ENCODE measurements at regions not wholly inside any gene's neighbourhood (a gene's known extent, or its start where the extent isn't known, plus 50 kb on each side); places are given as distances from the start of the nearest gene placed in this dataset.
A peak's percentile ranks its signal among the peaks of the same experiment; 100 is the strongest.

DNA sequence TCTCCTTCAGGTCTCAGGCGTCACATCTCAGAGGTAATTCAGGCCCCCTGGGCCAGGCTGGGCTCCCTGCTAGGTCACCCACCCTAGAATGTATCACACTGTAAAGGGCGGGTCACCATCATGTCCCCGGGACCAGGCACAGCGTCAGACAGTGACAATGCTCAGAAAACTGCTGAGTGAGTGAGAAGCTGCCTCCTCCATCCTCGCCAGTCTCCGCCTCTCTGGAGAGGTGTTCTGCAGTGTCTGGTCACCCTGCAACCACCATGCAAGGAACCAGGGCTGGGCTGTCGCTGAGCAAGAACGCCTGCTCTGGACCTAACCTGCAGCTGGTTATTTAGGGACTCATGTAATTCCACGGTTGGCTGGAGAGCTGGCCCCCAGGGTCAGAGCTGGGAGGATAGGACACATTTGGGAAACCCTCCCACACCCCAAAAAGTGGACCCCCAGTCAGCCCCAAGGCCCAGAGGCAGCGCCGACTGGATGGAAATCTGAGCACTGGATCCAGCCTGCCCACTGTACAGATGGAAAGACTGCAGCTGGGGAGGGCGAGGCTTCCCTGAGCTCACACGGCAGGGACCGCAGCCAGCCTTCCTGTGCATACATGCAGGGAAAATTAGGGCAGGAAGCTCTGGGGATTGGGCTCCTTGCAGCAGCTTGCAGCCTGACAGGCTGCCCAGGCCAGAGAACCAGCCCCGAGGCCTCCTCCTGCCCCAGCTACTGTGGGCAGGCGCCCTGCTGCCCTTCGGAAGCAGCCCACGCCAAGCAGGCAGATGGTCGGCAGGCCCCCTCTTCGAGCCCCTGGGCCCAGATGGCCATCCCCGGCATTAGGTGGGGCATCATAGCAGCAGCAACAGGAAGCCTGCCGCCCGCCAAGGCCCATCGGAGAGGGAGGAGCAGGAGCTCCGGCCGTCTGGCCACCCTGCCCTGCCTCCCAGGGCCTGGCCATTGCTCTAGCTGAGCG is 105.4 kb upstream of the ZMIZ1 start:
- no peaks in the 10 kb centered on the region for H3K79me2 ChIP-seq (ENCODE audit: insufficient read depth)
- DNase-seq = peak; percentile 95
- H3K9me3 ChIP-seq = no peaks in the 10 kb centered on the region
- ChIA-PET CTCF (interaction anchor here (0.7 to 5.5 kb wide), 9 partner anchors 10 to 232 kb away, joined by 3 to 31 read pairs (median 3); partner anchors contain the start of gene ZMIZ1), POLR2A (interaction anchor here (0.6 to 3.4 kb wide), 13 partner anchors 9 to 929 kb away, joined by 3 to 19 read pairs (median 3); no protein-coding TSS in a partner anchor)
- H3K27me3 ChIP-seq (ENCODE audit: insufficient read depth) = no peaks in the 10 kb centered on the region
- H4K20me1 ChIP-seq (ENCODE audit: insufficient read depth) = no peaks in the 10 kb centered on the region
- H3K27ac ChIP-seq (ENCODE audit: low read depth in 2 of 2, low read length in 1 of 2) = peak overlapping the region in 1 of 2 experiments; percentile 99; a peak in 2 of 4 replicates
- no peaks in the 10 kb centered on the region for H3K36me3 ChIP-seq (replicated peaks in 1 of 2; ENCODE audit: control insufficient read depth in 1 of 2, insufficient read depth in 2 of 2, low read length in 1 of 2)
- no peak overlapping the region for H3K4me3 ChIP-seq (ENCODE audit: low read depth in 2 of 2, low read length in 1 of 2)
- 95% methylated on average over 17 of the region's 27 CpGs for WGBS (ENCODE audit: low lambda C conversion rate)
- no peaks in the 10 kb centered on the region for H3K9me2 ChIP-seq
- no peak overlapping the region for H3K4me2 ChIP-seq
- H3K4me1 ChIP-seq (ENCODE audit: control insufficient read depth in 1 of 2, insufficient read depth in 2 of 2, low read depth in 1 of 2, low read length in 1 of 2) = peaks cover 33 to 88% of the 10 kb centered on the region in 2 experiments
- H3K9ac ChIP-seq = no peak overlapping the region
- H2AFZ ChIP-seq (ENCODE audit: low read depth) = no peak overlapping the region
- H3F3A ChIP-seq (replicated peaks; ENCODE audit: insufficient read depth) = peaks cover 3% of the 10 kb centered on the region
- TF ChIP-seq, protein P1, sequence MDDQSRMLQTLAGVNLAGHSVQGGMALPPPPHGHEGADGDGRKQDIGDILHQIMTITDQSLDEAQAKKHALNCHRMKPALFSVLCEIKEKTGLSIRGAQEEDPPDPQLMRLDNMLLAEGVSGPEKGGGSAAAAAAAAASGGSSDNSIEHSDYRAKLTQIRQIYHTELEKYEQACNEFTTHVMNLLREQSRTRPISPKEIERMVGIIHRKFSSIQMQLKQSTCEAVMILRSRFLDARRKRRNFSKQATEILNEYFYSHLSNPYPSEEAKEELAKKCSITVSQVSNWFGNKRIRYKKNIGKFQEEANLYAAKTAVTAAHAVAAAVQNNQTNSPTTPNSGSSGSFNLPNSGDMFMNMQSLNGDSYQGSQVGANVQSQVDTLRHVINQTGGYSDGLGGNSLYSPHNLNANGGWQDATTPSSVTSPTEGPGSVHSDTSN (IDR thresholded peaks at IDR 0.05) = no peak
- TF ChIP-seq, protein P2, sequence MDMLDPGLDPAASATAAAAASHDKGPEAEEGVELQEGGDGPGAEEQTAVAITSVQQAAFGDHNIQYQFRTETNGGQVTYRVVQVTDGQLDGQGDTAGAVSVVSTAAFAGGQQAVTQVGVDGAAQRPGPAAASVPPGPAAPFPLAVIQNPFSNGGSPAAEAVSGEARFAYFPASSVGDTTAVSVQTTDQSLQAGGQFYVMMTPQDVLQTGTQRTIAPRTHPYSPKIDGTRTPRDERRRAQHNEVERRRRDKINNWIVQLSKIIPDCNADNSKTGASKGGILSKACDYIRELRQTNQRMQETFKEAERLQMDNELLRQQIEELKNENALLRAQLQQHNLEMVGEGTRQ (IDR thresholded peaks at IDR 0.05; ENCODE audit: borderline replicate concordance, low read depth, low read length) = no peak
- TF ChIP-seq, protein P3, sequence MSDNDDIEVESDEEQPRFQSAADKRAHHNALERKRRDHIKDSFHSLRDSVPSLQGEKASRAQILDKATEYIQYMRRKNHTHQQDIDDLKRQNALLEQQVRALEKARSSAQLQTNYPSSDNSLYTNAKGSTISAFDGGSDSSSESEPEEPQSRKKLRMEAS (IDR thresholded peaks at IDR 0.05; ENCODE audit: low read depth) = no peak
- TF ChIP-seq, protein P4, sequence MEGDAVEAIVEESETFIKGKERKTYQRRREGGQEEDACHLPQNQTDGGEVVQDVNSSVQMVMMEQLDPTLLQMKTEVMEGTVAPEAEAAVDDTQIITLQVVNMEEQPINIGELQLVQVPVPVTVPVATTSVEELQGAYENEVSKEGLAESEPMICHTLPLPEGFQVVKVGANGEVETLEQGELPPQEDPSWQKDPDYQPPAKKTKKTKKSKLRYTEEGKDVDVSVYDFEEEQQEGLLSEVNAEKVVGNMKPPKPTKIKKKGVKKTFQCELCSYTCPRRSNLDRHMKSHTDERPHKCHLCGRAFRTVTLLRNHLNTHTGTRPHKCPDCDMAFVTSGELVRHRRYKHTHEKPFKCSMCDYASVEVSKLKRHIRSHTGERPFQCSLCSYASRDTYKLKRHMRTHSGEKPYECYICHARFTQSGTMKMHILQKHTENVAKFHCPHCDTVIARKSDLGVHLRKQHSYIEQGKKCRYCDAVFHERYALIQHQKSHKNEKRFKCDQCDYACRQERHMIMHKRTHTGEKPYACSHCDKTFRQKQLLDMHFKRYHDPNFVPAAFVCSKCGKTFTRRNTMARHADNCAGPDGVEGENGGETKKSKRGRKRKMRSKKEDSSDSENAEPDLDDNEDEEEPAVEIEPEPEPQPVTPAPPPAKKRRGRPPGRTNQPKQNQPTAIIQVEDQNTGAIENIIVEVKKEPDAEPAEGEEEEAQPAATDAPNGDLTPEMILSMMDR (IDR thresholded peaks at IDR 0.05) = no peak
- peak; percentile 38 for TF ChIP-seq RAD21 (IDR thresholded peaks at IDR 0.05; ENCODE audit: low read length)
- TF ChIP-seq MXI1 (IDR thresholded peaks at IDR 0.05; ENCODE audit: low read depth, low read length) = peak; percentile 71; the same call in 1 of the 2 replicates
- TF ChIP-seq NRF1 (IDR thresholded peaks at IDR 0.05; ENCODE audit: low read depth, low read length) = no peak
- peak; percentile 19; the same call in 1 of the 2 replicates for TF ChIP-seq SMC3 (IDR thresholded peaks at IDR 0.05; ENCODE audit: low read depth, low read length)
- TF ChIP-seq MEF2A (IDR thresholded peaks at IDR 0.05; ENCODE audit: borderline replicate concordance, low read depth) = no peak
- TF ChIP-seq RFX5 (IDR thresholded peaks at IDR 0.05; ENCODE audit: low read length) = no peak
- TF ChIP-seq RXRA (IDR thresholded peaks at IDR 0.05; ENCODE audit: borderline replicate concordance, low read depth) = no peak
- TF ChIP-seq TAF1 (IDR thresholded peaks at IDR 0.05; ENCODE audit: borderline replicate concordance, low read depth, low read length) = no peak
- TF ChIP-seq, protein P5, sequence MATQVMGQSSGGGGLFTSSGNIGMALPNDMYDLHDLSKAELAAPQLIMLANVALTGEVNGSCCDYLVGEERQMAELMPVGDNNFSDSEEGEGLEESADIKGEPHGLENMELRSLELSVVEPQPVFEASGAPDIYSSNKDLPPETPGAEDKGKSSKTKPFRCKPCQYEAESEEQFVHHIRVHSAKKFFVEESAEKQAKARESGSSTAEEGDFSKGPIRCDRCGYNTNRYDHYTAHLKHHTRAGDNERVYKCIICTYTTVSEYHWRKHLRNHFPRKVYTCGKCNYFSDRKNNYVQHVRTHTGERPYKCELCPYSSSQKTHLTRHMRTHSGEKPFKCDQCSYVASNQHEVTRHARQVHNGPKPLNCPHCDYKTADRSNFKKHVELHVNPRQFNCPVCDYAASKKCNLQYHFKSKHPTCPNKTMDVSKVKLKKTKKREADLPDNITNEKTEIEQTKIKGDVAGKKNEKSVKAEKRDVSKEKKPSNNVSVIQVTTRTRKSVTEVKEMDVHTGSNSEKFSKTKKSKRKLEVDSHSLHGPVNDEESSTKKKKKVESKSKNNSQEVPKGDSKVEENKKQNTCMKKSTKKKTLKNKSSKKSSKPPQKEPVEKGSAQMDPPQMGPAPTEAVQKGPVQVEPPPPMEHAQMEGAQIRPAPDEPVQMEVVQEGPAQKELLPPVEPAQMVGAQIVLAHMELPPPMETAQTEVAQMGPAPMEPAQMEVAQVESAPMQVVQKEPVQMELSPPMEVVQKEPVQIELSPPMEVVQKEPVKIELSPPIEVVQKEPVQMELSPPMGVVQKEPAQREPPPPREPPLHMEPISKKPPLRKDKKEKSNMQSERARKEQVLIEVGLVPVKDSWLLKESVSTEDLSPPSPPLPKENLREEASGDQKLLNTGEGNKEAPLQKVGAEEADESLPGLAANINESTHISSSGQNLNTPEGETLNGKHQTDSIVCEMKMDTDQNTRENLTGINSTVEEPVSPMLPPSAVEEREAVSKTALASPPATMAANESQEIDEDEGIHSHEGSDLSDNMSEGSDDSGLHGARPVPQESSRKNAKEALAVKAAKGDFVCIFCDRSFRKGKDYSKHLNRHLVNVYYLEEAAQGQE (IDR thresholded peaks at IDR 0.05; ENCODE audit: low read depth, low read length) = no peak
- no peak for TF ChIP-seq JUND (IDR thresholded peaks at IDR 0.05)
- TF ChIP-seq, protein P6, sequence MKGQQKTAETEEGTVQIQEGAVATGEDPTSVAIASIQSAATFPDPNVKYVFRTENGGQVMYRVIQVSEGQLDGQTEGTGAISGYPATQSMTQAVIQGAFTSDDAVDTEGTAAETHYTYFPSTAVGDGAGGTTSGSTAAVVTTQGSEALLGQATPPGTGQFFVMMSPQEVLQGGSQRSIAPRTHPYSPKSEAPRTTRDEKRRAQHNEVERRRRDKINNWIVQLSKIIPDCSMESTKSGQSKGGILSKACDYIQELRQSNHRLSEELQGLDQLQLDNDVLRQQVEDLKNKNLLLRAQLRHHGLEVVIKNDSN (IDR thresholded peaks at IDR 0.05; ENCODE audit: borderline replicate concordance, low read depth) = no peak
- TF ChIP-seq, protein P7, sequence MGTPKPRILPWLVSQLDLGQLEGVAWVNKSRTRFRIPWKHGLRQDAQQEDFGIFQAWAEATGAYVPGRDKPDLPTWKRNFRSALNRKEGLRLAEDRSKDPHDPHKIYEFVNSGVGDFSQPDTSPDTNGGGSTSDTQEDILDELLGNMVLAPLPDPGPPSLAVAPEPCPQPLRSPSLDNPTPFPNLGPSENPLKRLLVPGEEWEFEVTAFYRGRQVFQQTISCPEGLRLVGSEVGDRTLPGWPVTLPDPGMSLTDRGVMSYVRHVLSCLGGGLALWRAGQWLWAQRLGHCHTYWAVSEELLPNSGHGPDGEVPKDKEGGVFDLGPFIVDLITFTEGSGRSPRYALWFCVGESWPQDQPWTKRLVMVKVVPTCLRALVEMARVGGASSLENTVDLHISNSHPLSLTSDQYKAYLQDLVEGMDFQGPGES (IDR thresholded peaks at IDR 0.05; ENCODE audit: low read depth, low read length) = no peak
- TF ChIP-seq GABPA (IDR thresholded peaks at IDR 0.05; ENCODE audit: low read depth) = no peak
- TF ChIP-seq FOXJ3 (CRISPR knock-in tag; IDR thresholded peaks at IDR 0.05) = peak; percentile 97
- TF ChIP-seq CHD2 (IDR thresholded peaks at IDR 0.05; ENCODE audit: low read length, partially characterized antibody) = peak; percentile 61
- TF ChIP-seq TCF12 (IDR thresholded peaks at IDR 0.05) = peak; percentile 52
- peak; percentile 86 for TF ChIP-seq RCOR1 (IDR thresholded peaks at IDR 0.05; ENCODE audit: low read length)
- TF ChIP-seq SIN3A (IDR thresholded peaks at IDR 0.05; ENCODE audit: borderline replicate concordance, low read depth, low read length) = no peak
